Activated CD4-positive, alpha-beta T cell treated with anti-CD3 and anti-CD28 coated beads for 4 hours (primary cell): ENCODE measurements at regions not wholly inside any gene's neighbourhood (a gene's known extent, or its start where the extent isn't known, plus 50 kb on each side); places are given as distances from the start of the nearest gene placed in this dataset.

Experiments used
- DNase-seq, 2 donors: peaks; one replicate each; pipeline ENCODE4 v3.0.0-alpha.2; 2020

DNA sequence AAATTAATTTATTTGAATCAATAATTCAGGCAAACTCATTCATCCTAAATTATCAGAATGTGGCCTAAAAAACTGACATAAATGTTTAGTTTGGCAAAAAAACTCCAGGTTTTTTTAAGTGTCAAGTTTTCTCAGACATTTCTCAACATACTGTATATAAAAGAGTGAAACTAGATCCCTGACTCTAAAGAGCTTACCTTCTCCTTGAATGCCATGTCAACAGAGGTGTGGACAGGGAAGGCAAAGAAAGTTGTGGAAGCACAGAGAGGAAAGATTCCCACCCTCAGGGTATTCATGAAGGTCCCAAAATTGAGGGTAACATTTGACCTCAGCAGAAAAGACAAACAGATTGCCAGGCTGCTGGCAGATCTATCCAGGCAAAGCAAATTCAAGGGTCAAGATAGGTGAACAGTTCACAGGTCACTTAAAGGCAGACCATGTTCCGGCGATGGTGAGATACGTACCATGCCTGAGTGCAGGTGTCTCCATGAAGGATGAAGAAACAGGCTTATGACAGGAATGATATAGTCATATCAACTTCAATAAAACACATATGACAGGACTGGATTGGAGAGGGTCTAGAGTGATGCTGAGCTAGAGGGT, 1638.3 kb upstream of the ZEB2 start:
- DNase-seq = no peak

DNA sequence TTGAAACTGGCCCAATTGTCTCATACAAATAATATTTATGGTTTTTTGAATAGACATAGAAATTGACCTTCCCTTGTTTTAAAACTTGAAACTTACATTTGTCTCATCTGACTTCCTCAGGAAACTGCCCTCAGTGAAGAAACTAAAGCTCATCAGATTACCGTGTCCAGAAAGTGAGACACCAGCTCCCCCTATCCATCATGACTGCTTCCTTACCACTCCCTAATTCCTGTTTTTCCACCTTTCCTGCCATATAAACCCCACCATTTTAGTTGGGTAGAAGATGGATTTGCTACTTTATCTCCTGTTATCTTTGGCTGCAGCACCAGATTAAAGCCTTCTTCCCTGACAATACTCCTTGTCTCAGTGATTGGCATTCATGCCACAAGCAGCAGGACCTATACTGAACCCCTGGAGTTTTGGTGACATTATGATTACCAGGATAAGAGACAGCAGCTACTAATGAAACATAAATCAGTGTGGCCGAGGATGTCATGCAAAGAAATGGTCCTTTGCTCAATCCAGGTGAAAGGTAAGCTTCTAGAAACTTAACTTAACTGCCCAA, 1627.6 kb upstream of the ZEB2 start:
- no peak for DNase-seq

DNA sequence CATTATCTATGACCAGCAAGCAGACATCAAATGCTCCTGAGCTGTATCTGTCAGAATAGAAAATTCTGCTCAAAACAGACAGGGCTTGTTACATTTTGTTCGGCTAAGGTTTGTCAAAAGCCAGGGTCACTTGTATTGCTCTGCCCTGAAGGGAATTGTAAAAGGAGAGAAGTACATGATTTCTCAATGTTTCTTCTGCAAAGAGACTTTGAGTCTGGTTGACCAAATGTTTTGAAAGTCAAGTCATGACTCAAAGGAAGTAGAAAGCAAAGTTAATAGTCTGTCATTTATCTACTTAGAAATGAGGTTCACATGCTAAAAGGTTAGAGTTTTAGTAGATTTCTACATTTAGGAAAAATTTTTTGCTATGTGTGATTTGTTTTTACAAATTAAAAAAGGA, 1624.1 kb upstream of the ZEB2 start:
- no peak for DNase-seq

DNA sequence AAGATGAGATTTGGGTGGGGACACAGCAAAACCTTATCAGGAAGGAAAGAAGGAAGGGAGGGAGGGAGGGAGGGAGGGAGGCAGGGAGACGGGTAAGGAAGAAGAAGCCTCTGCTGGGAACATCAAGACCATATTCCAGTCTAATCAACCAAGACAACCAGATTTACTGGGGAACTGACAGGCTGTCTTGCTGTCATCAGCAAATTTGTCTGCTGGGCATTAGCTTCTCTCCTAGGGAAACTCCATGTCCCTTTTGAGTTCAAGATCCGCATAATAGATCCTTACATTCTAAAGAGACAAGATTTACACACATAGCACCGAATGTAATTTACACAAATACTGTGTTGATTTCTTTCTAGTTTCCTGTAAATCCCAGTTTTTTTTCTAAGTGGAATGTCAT, 1618.9 kb upstream of the ZEB2 start:
- no peak for DNase-seq

DNA sequence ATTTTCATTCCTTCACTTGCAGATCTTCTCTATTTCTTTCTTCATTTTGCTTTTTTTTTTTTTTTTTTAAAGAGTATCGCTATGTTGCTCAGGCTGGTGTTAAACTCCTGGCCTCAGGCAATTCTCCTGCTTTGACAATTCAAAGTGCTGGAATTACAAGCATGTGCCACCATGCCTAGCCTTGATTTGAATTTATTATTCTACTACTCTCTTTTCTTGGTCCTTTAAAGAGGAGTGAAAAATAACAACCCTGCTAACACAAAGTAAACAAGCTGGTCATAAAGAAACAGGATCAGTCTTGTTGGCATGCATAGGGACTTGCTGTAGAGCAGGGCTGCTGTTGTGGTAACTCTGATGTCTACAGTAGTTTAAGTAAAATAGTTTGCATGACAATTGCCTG, 1615.3 kb upstream of the ZEB2 start:
- no peak for DNase-seq

DNA sequence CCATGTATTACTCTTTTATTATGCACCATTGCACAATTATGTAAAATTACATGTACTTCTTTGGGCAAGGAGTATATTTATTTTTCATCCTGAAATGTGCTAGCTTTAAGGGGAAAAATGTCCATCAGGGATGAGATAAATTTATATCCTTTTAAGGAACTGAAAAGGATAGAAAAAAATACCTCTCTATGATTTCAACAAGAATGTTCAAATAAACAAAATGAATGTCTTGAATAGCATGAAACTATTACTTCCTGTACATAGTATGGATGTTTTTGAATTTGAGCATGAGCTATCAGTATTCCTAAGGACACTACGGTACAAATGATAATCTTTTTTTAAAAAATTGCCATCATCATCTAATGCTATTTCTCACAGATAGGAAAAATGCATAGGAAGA, 1611.9 kb upstream of the ZEB2 start:
- DNase-seq = no peak

DNA sequence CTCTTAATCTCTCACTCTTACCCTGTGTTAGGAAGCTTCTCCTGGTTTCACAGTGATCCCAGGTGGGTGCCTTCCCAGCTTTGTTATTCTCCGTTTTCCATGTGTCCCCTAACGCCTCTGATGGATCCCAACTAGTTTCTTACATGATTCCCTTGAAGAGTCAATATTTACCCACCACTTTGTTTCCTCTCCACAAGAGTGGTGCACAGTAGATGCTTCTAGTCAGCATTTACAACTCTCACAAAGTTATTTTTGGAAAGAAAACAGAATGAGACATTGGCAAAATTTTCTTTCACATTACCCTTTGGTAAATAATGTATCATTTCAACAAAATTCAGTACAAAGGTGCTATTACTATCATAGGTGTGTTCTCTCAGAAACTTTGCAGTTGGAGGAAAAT, 1611.1 kb upstream of the ZEB2 start:
- DNase-seq = no peak

DNA sequence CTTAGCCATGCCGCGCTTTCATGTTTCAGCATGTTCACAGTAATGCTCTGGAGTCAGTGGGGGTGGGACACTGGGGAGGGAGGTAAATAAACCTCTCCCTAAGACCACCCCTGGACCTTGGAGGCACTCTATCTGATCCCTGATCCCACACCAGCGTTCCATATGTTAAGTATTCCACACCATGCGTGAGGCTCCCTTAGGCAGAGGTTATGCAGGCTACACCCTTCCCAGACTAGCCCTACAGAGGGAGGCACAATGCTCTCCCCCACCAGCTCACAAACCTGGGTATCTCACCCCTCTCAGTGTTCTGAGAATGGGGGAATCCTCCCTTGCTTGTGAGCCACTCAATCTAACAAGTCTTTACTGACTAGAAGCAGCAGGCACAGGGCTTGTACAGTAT, 1610.4 kb upstream of the ZEB2 start:
- no peak for DNase-seq

DNA sequence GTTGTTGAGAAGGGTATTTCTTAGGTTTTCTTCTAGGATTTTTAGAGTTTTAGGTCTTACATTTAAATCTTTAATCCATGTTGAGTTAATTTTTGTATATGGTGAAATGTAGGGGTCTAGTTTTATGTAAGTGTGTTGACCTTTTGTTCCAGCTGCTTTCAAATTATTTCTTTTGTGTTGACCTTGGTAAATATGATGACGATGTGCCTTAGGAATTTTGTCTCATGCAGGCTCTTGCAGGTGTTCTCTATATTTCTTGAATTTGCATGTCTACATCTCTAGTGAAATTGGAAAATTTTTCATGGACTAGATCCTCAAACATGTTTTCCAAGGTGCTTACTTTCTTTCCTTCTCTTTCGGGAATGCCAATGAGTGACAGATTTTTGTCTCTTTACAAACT, 1609.3 kb upstream of the ZEB2 start:
- no peak for DNase-seq

DNA sequence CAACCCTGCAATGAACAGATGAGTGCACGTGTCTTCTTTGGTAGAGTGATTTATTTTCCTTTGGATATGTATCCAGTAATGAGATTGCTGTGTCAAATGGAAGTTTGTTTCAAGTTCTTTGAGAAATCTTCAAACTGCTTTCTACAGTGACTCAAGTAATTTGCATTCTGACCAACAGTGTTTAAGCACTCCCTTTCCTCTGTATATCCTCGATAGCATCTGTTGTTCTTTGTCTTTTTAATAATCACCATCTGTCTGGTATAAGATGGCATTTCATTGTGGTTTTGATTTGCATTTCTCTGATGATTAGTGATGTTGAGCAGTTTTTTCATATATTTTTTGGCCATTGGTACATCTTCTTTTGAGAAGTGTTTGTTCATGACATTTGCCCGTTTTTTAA, 1608.3 kb upstream of the ZEB2 start:
- no peak for DNase-seq

DNA sequence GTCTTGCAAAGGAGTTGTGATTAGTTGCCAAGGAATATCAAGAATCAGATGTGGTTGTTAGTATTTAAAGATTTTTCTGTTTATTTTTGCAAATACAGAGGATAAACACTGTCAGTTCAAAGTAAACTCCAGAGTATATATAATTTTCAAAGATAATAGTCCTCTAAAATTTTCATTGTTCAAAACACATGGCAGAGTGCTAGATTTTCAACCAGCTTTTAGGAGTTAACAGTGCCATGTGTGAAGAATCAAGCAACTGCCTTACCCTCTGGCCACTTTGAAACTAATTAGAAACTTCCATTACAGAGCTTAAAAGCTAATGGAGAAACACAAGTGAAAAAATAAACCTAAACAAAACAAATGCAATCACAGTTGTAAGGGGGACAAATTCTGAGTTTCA, 1605.6 kb upstream of the ZEB2 start:
- no peak for DNase-seq

DNA sequence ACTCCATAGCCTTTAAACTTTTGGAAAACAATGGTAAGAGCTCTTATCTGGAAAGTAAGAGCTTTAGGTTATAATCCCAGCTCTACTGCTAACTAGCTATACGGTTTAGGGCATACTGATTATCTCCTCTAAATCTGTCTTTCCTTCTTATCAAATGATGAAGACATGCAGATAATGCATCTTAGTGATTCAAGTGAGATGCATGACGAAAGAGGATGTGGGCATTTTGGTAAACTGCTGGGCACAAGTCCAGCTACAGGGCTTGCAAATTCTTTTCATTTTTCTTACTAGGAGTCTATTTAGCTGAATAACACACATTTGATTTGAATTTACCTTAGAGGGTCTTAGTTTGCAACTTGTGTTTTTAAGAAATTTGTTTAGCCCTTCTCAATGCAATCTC, 1604.8 kb upstream of the ZEB2 start:
- DNase-seq = no peak

DNA sequence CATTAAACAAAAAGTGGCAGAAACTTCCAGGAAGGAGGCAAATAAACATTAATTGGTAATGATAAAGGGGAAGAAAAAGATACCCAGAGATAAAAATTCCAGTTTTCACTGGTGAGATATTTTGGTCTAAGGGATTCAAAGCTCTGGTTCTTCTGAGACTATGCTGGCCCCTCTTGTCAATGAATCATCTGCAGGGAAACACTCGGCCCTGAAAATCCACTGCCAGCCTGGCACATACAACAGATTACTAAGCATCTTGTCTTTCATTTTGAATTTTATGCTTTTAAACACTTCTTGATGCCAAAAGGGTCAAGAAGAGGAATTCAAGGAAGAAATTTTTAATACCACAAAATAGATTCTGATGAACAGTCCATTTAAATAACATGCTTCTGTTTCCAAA, 1603.8 kb upstream of the ZEB2 start:
- DNase-seq = no peak

DNA sequence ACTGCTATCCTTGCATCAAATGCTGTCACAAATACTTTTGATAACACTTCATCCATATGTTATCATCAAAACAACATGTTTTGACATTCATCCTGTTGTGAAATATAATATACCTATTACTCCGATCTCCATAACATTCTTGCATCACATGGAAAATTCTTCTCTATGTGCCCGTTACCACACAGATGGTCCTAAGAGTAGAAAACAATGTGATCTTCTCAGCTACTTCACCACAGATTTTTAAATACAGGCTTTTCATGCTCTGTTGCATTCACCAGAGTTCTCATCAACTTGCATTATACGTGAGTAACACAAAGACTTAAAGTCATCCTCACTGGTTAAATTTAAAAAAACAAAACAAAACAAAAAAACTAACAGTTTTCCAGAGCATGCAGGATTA, 1603.3 kb upstream of the ZEB2 start:
- DNase-seq = no peak

DNA sequence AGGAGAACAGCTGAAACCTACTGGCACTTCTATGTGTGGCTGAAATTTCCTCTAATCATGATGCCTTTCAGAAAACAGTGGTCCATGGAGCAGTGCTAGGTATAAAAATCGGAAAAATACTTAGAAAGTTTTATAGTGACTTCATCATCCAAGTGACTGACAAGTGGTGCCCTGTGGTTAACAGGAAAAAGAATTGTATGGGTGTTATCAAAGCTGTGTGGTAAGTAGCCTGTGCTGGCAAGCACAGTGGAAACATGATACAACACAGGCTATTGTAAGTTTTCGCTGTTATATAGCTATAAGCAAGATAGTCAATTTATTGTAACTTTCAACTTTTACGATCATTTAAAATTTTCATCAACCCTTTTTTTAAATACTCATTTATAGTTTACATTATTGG, 1599.7 kb upstream of the ZEB2 start:
- no peak for DNase-seq

DNA sequence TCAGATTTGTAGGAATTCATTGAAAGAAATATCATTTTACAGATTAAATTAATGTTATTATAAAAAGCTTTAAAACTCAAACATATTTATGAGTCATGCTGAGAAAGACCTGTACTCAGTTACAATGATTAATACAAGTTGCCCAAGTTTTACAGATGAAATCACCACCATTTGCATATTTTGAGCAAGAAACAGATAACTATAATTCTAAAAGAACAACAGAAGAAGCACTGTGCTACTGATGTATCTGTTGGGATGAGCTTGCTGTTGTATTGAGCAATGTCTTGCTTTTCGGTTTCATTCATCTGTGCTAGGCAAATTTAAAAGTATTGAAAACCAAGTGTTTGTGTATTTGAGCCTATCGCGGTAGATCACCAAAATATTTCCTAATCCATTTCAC, 1589.1 kb upstream of the ZEB2 start:
- no peak for DNase-seq

DNA sequence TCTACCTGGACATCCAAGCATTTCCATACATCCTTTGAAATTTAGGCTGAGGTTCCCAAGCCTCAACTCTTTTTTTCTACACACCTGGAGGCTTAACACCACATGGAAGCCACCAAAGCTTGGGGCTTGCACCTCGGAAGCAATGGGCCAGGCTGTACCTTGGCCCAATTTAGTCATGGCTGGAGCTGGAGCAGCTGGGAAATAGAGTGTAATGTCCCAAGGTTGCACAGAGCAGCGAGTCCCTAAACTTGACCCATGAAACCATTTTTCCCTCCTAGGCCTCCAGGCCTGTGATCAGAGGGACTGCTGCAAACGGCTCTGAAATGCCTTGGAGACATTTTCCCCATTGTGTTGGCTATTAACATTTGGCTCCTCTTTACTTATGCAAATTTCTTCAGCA, 1574.3 kb upstream of the ZEB2 start:
- no peak for DNase-seq

DNA sequence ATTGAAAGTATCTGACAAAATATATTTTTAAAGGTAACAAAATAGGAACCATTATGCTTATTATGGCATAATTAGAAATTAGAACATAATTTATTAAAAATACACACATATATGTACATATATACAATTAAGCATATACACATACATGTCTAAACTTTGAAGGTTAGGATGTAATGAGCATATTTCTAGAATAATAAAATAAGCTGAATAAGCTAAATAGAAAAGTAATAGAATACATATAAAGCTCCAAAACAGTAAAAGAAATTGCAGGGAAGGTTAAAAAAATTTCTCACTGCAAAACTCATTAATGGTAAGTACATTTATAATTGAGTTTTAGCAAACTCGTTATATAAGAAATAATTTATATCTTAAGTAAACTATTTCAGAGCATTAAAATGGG, 1561.5 kb upstream of the ZEB2 start:
- no peak for DNase-seq

DNA sequence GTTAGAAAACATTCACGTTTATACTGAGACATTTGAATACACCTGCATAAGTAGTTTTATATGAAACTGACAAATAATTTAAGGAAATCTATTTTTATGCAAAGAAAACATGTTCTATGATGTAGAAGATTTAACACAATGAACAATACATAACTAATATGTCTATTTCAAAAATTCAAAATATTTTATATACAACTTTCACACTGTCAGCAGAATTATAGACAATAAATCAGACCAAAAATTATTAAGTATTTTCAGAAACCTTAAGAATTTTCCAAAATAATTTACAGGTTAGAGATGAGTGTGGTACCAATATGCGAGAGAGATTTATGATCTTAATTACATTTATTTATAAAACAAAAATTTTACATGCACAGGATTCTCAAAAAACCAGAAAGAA, 1561.0 kb upstream of the ZEB2 start:
- no peak for DNase-seq

DNA sequence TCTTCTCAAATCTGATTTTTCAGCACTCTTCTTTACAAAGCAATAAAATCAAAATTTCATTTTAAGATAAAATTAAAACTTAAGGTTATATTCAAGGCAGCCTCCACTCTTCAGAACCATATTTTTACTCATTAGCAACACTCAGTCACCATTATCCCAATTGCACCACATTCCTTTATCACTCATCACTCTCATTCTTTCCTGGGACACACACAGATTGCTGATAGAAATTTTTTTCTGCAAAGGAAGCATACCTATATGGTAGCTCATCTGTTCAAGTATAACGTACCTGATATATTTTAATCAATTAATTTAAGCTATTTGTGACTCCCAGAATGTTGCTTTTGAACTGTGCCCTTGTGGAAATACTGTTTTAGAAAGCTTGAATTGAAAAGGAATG, 1559.3 kb upstream of the ZEB2 start:
- no peak for DNase-seq

DNA sequence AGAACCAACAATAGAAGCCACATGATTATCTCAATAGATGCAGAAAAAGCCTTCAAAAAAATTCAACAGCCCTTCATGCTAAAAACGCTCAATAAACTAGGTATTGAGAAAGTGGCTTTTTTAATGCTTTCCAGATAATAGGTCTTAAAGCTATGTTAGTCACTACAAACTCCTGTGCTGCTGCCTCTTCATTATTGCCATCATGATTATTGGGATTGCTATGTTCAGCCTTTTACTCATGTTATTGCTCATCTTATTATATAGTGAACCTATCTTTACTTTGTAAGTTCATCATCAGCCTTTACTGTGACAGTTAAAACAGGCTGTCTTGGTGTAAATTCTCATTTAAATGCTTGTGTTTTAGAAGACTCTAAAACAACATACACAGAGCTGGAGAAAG, 1557.2 kb upstream of the ZEB2 start:
- no peak for DNase-seq

DNA sequence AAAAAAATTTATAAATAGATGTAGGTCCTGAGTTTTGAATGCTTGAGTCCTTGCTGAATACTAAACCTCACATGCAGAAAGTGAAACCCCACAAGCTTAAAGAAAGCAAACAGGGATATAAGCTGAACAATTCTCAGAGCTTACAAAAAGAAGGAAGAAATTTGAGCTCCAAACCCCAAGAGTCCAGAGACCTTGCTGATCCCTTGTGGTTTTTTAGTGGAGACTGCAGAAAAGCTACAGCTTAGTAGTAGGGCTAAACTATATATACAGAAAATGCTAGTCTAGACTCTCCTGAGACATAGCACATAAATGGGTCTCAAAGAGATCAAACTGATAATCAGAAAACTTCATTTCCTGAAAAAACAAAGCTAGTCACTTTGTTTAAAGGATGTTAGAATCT, 1548.1 kb upstream of the ZEB2 start:
- DNase-seq = no peak

DNA sequence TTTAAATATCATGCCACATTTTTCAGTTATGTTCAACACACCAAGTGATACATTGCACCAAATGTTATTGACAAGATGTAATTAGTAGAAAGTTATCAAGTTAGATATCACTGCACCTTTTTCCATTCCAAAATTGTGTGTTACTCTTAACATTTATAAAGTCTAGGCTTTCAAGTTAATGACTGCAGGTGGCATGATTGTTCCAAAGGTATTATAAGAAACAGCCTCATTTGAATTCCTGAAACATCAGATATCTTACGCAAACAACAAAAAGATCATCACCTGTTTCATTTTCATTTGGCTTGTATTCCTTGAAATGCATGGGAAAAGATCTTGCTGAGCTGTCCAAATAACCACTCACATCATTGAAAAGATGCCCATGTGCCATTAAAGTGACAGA, 1528.2 kb upstream of the ZEB2 start:
- DNase-seq = no peak

DNA sequence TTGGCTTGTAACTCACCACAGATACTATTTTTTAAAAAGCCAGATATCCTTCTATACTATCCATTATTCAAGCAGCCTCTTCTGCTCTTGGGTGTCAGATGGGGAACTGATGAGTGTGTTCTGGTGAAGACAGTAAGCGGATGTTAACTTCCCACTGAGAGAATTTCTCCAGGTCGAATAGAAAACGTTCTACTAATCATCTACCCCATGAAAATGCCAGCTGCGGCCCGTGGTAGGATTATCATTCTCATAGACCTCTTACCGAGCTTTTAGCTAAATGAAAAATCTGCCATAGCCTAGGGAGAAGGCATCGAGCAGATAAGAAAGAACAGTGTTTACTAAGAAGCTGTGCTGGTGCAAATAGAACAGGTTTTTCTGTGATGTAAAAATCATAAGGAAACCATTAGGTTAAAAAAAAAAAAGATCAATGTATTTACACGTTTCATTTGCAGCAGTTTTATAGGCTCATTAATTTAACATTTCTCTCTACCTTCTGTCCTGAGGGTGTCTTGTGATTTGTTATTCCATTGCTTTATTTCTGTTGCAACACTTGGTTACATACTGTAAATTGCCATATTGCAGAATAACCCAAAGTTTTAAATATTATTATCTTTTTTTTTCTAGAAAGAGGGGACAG, 1521.5 kb upstream of the ZEB2 start:
- no peak for DNase-seq

DNA sequence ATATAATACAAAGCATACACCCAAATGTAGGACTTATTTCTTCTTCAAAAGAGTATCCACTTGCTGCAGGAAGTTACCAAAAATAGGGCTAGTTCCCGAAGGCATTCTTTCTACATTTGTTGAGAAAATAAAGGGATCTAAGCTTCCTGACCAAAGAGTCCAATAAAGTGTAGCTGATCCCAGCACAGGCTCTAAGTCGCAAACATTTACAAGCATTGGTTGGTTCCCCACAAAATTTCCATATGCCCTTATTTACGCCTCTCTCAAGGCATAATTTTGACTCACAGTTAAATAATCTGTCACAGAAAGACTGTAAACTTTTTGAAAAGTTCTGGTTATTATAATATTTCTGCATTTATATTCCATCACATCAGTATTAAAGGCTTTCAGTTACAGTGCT, 1520.1 kb upstream of the ZEB2 start:
- no peak for DNase-seq
